ENCODE measurements at regions not wholly inside any gene's neighbourhood (a gene's known extent, or its start where the extent isn't known, plus 50 kb on each side); places are given as distances from the start of the nearest gene placed in this dataset.
A peak's percentile ranks its signal among the peaks of the same experiment; 100 is the strongest.

DNA sequence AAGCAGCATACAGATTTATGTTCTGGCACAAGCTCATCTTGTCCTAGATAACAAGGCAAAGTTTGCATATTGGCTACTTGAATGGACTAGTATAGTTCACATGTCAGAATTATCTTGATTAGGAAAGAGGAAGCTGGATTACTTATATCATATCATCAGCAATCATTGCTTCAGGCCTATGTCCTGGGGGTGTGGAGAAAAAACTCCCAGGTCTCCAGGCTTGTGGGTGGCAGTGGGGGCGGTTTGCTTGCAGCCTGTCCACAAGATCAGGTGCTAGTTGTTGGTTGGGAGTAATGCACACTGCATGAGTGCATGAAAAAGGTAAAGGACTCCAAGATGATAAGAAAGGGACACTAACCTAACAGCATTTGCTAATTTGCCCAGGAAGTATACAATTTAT, 326.4 kb upstream of the PDE4D start:
- no peak for TF ChIP-seq CTCF (IDR thresholded peaks at IDR 0.05)
- intact Hi-C loops (cut with DNase I), result no loop called here
- no peak overlapping the region for H3K4me3 ChIP-seq

GRCh38 chr5:60210810-60211209, 317.3 kb upstream of the PDE4D start:
- no peaks in the 10 kb centered on the region for H3K27me3 ChIP-seq
- peak overlapping the region in 1 of 2 donors; percentile 12 for H3K4me3 ChIP-seq
- H3K9me3 ChIP-seq, result no peaks in the 10 kb centered on the region
- H3K27ac ChIP-seq, result no peak overlapping the region
- peaks cover 0 to 22% of the 10 kb centered on the region in 2 donors for H3K4me1 ChIP-seq
- no peak for ATAC-seq
- peak in 1 of 4 donors; percentile 71 for DNase-seq
- H3K36me3 ChIP-seq, result no peaks in the 10 kb centered on the region
- no peak for TF ChIP-seq CTCF (IDR thresholded peaks at IDR 0.05)
- intact Hi-C loops (cut with DNase I), result no loop called here

More for the DNA sequence above, 326.4 kb upstream of the PDE4D start:
- no peaks in the 10 kb centered on the region for H3K4me1 ChIP-seq
- no peaks in the 10 kb centered on the region for H3K9me3 ChIP-seq
- DNase-seq, result no peak
- H3K27ac ChIP-seq, result no peak overlapping the region
- H3K36me3 ChIP-seq, result no peaks in the 10 kb centered on the region
- H3K27me3 ChIP-seq, result no peaks in the 10 kb centered on the region
- no peak for ATAC-seq

GRCh38 chr5:60209146-60209840, 315.8 kb upstream of the PDE4D start:
- Histone ChIP-seq H3K4me1 (peaks cover 0 to 22% of the 10 kb centered on the region in 2 donors), H3K27ac (no peak overlapping the region), H3K4me3 (no peak overlapping the region), H3K36me3 (no peaks in the 10 kb centered on the region), H3K9me3 (no peaks in the 10 kb centered on the region), H3K27me3 (no peaks in the 10 kb centered on the region)
- no peak for TF ChIP-seq CTCF (IDR thresholded peaks at IDR 0.05)
- DNase-seq (no peak), ATAC-seq (no peak)
- intact Hi-C loops (cut with DNase I), result no loop called here

GRCh38 chr5:60208716-60209115, 315.2 kb upstream of the PDE4D start:
- no peak for TF ChIP-seq CTCF (IDR thresholded peaks at IDR 0.05)
- Histone ChIP-seq H3K27ac (no peak overlapping the region), H3K9me3 (no peaks in the 10 kb centered on the region), H3K27me3 (no peaks in the 10 kb centered on the region), H3K4me1 (peaks cover 0 to 22% of the 10 kb centered on the region in 2 donors), H3K36me3 (no peaks in the 10 kb centered on the region), H3K4me3 (no peak overlapping the region)
- ATAC-seq, result no peak
- DNase-seq, result no peak
- intact Hi-C loops (cut with DNase I), result no loop called here

- no peak for TF ChIP-seq CTCF (IDR thresholded peaks at IDR 0.05)
- intact Hi-C loops (cut with DNase I), result no loop called here
- peak overlapping the region; percentile 55 to 58 for H3K27ac ChIP-seq
- H3K36me3 ChIP-seq, result no peaks in the 10 kb centered on the region
- H3K4me3 ChIP-seq, result no peak overlapping the region
- no peaks in the 10 kb centered on the region for H3K27me3 ChIP-seq
- DNase-seq (peak in 1 of 4 donors; percentile 28), ATAC-seq (peak; percentile 90)
- no peaks in the 10 kb centered on the region for H3K9me3 ChIP-seq
- peaks cover 0 to 31% of the 10 kb centered on the region in 2 donors for H3K4me1 ChIP-seq
Observed at GRCh38 chr5:60207040-60207439, 313.5 kb upstream of the PDE4D start.

Measured in left lung (tissue), 4 donors.